HepG2 (cell line): ENCODE measurements at regions not wholly inside any gene's neighbourhood (a gene's known extent, or its start where the extent isn't known, plus 50 kb on each side); places are given as distances from the start of the nearest gene placed in this dataset.

ENCODE experiments used
- BHLHE40 ChIP-seq: IDR thresholded peaks from 2 replicates; pipeline ENCODE4 v1.6.1; 2011; ENCODE audit warnings: low read length, improper control_type of control experiment
- ELF1 ChIP-seq: sonication (generic); formaldehyde crosslinking; IDR thresholded peaks from 2 replicates; pipeline ENCODE4 v1.4.0; 2020; ENCODE audit warnings: missing genetic modification reagents
- ESRRA ChIP-seq: sonication (generic); formaldehyde crosslinking; IDR thresholded peaks from 2 replicates; pipeline ENCODE4 v1.5.1; 2020; ENCODE audit warnings: mild to moderate bottlenecking, low read depth, missing genetic modification reagents
- HNRNPH1 ChIP-seq: fragments of 200-400 bp; formaldehyde crosslinking; optimal IDR thresholded peaks from 2 replicates; pipeline ENCODE3; 2017; ENCODE audit warnings: mild to moderate bottlenecking, low read depth, low read length
- NR1H2 ChIP-seq: sonication (generic); formaldehyde crosslinking; IDR thresholded peaks from 2 replicates; pipeline ENCODE4 v1.8.1; 2022; ENCODE audit warnings: low read depth, missing genetic modification reagents, borderline replicate concordance
- RFX5 ChIP-seq: IDR thresholded peaks from 2 replicates; pipeline ENCODE4 v1.6.1; 2011; ENCODE audit warnings: low read depth, low read length, improper control_type of control experiment
- TBX2 ChIP-seq: sonication (generic); formaldehyde crosslinking; IDR thresholded peaks from 2 replicates; pipeline ENCODE4 v1.5.0; 2020; ENCODE audit warnings: missing genetic modification reagents, mild to moderate bottlenecking, borderline replicate concordance
- TF ChIP-seq, protein P1 (sequence below): sonication (generic); formaldehyde crosslinking; IDR thresholded peaks from 2 replicates; pipeline ENCODE4 v1.4.0; 2020; ENCODE audit warnings: mild to moderate bottlenecking, missing genetic modification reagents
- TF ChIP-seq, protein P2 (sequence below): sonication (generic); formaldehyde crosslinking; IDR thresholded peaks from 2 replicates; pipeline ENCODE4 v1.4.0; 2020; ENCODE audit warnings: missing genetic modification reagents

DNA sequence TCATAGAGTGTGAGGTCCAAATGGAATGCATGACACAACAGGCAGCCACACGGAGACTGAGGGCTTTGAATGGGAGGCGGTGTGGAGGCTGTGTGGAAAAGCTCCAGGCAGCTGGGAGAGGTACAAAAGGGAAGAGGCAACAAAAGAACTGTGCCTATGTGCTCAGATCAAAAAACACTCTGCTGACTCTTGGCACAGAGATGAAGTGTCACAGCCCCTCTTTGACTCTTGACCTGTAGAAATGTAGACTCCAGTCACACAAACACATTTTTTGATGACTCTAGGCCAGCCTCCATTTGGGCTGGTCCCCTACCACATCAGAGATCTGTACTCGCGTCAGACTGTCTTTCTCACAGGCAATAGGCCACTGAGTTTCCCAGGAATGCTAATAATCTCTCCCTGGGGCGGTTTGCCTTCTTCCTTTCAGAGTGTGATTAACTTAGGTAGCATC lies 456.0 kb downstream of the TUSC7 start:
- TF ChIP-seq RFX5 = no peak
- TF ChIP-seq, protein P1, sequence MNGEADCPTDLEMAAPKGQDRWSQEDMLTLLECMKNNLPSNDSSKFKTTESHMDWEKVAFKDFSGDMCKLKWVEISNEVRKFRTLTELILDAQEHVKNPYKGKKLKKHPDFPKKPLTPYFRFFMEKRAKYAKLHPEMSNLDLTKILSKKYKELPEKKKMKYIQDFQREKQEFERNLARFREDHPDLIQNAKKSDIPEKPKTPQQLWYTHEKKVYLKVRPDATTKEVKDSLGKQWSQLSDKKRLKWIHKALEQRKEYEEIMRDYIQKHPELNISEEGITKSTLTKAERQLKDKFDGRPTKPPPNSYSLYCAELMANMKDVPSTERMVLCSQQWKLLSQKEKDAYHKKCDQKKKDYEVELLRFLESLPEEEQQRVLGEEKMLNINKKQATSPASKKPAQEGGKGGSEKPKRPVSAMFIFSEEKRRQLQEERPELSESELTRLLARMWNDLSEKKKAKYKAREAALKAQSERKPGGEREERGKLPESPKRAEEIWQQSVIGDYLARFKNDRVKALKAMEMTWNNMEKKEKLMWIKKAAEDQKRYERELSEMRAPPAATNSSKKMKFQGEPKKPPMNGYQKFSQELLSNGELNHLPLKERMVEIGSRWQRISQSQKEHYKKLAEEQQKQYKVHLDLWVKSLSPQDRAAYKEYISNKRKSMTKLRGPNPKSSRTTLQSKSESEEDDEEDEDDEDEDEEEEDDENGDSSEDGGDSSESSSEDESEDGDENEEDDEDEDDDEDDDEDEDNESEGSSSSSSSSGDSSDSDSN = no peak
- TF ChIP-seq, protein P2, sequence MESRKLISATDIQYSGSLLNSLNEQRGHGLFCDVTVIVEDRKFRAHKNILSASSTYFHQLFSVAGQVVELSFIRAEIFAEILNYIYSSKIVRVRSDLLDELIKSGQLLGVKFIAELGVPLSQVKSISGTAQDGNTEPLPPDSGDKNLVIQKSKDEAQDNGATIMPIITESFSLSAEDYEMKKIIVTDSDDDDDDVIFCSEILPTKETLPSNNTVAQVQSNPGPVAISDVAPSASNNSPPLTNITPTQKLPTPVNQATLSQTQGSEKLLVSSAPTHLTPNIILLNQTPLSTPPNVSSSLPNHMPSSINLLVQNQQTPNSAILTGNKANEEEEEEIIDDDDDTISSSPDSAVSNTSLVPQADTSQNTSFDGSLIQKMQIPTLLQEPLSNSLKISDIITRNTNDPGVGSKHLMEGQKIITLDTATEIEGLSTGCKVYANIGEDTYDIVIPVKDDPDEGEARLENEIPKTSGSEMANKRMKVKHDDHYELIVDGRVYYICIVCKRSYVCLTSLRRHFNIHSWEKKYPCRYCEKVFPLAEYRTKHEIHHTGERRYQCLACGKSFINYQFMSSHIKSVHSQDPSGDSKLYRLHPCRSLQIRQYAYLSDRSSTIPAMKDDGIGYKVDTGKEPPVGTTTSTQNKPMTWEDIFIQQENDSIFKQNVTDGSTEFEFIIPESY (CRISPR knock-in tag) = no peak
- no peak for TF ChIP-seq ELF1 (CRISPR knock-in tag)
- TF ChIP-seq BHLHE40 = no peak
- TF ChIP-seq TBX2 (CRISPR knock-in tag) = no peak
- no peak for TF ChIP-seq HNRNPH1
- no peak for TF ChIP-seq NR1H2
- no peak for TF ChIP-seq ESRRA
